ENCODE measurements at regions not wholly inside any gene's neighbourhood (a gene's known extent, or its start where the extent isn't known, plus 50 kb on each side); places are given as distances from the start of the nearest gene placed in this dataset.

DNA sequence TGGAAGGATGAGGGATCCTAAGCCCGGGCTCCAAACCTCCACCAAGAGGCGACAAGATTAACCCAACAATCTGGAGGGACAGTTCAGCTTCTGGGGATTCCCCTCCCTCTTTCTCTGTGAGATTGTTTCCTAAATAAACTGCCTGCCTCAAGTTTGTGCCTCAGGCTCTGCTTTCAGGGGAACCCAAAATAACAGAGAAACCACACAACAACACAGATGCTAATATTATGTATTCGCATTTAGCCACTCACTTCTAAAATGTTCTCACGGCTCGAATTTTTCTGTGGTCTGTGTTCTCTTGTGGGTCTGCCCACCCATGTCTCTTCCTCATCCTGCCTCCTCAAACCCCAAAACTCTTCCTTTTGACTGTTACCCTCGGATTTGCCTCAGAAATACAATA lies 1381.1 kb upstream of the SLC10A2 start:
- intact Hi-C loops (cut with DNase I), result no loop called here
- Histone ChIP-seq H3K27ac (no peak overlapping the region), H3K27me3 (no peaks in the 10 kb centered on the region), H3K4me3 (no peak overlapping the region), H3K36me3 (replicated peaks in 1 of 2) (no peaks in the 10 kb centered on the region), H3K4me1 (replicated peaks in 1 of 2) (no peaks in the 10 kb centered on the region), H3K9me3 (replicated peaks in 1 of 3) (no peaks in the 10 kb centered on the region)
- 72 to 78% (median 74%) methylated on average over 6 of the region's 6 CpGs for WGBS, 4 donors
- TF ChIP-seq POLR2A (IDR thresholded peaks at IDR 0.05), result no peak
- TF ChIP-seq, protein P1, sequence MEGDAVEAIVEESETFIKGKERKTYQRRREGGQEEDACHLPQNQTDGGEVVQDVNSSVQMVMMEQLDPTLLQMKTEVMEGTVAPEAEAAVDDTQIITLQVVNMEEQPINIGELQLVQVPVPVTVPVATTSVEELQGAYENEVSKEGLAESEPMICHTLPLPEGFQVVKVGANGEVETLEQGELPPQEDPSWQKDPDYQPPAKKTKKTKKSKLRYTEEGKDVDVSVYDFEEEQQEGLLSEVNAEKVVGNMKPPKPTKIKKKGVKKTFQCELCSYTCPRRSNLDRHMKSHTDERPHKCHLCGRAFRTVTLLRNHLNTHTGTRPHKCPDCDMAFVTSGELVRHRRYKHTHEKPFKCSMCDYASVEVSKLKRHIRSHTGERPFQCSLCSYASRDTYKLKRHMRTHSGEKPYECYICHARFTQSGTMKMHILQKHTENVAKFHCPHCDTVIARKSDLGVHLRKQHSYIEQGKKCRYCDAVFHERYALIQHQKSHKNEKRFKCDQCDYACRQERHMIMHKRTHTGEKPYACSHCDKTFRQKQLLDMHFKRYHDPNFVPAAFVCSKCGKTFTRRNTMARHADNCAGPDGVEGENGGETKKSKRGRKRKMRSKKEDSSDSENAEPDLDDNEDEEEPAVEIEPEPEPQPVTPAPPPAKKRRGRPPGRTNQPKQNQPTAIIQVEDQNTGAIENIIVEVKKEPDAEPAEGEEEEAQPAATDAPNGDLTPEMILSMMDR (IDR thresholded peaks at IDR 0.05), result no peak
- DNase-seq, result no peak

DNA sequence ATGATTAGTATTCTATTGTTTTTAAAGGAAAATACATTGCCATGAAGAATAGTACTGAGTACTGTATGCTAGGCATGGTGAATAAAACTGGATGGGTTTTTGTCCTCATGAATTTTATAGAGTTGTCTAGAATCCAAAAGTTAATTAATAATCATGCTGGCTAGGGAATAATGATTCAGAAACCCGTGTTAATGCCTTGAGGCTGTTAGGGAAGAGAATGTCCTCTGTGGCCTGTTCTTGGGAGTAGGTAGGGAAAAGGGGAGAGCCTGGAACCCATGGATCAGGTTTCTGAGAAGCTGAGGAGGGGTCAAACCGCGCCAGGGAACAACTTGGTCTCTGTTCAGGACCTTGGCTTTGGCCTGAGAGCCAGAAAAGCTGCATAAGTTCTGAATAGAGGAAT lies 1376.3 kb upstream of the SLC10A2 start:
- H3K4me1 ChIP-seq (replicated peaks in 1 of 2), result no peaks in the 10 kb centered on the region
- no peak overlapping the region for H3K27ac ChIP-seq
- WGBS, 4 donors, result 69 to 81% (median 71%) methylated on average over 3 of the region's 3 CpGs
- H3K9me3 ChIP-seq (replicated peaks in 1 of 3), result no peaks in the 10 kb centered on the region
- TF ChIP-seq POLR2A (IDR thresholded peaks at IDR 0.05), result no peak
- TF ChIP-seq, protein P1 (IDR thresholded peaks at IDR 0.05), result no peak
- no peak for DNase-seq
- H3K4me3 ChIP-seq, result no peak overlapping the region
- intact Hi-C loops (cut with DNase I), result no loop called here
- H3K36me3 ChIP-seq (replicated peaks in 1 of 2), result no peaks in the 10 kb centered on the region
- H3K27me3 ChIP-seq, result no peaks in the 10 kb centered on the region

DNA sequence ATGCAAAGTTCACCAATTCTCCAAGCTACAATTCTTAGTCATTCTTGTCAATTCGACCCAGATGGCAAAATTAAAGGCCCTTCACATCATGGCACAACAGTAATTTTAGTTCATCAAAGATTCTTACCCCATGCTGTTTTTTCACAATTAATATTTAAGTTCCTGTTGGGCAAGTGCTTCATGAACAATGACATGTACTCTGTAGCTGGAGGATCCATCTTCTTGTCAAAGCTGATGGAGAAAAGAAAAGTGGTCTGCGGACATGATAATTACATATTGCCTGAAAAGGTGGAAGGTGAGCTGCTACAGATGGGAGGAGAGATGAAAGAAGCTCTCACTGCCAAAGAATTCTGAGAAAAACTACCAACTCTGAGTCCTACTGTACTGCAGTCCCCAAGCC lies 1370.3 kb upstream of the SLC10A2 start:
- no peak for DNase-seq
- no peaks in the 10 kb centered on the region for H3K36me3 ChIP-seq (replicated peaks in 1 of 2)
- H3K4me1 ChIP-seq (replicated peaks in 1 of 2), result no peaks in the 10 kb centered on the region
- 47 to 63% (median 57%) methylated on average over 2 of the region's 2 CpGs for WGBS, 4 donors
- no peaks in the 10 kb centered on the region for H3K9me3 ChIP-seq (replicated peaks in 1 of 3)
- H3K4me3 ChIP-seq, result no peak overlapping the region
- TF ChIP-seq POLR2A (IDR thresholded peaks at IDR 0.05), result no peak
- TF ChIP-seq, protein P1 (IDR thresholded peaks at IDR 0.05), result no peak
- no peaks in the 10 kb centered on the region for H3K27me3 ChIP-seq
- no peak overlapping the region for H3K27ac ChIP-seq
- intact Hi-C loops (cut with DNase I), result no loop called here

DNA sequence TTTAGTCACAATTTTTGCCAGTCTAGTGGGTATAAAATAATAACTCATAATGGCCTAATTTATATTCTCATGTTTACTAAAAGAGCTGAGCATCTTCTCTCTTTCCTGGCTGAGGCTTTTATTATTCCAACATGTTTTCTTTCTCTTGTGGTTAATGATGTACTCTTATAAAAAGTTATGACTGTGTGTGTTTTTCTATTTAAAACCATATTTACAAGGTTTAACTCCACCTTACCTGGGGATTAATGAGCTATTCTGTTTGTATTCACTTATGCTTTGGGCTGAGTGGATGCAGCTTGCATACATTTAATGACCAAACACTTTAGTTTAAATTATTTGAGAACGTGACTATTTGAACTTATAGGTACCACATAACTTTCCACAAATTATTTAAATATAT lies 1365.7 kb upstream of the SLC10A2 start:
- intact Hi-C loops (cut with DNase I), result no loop called here
- no peaks in the 10 kb centered on the region for H3K4me1 ChIP-seq (replicated peaks in 1 of 2)
- no peak overlapping the region for H3K27ac ChIP-seq
- H3K27me3 ChIP-seq, result no peaks in the 10 kb centered on the region
- DNase-seq, result no peak
- H3K4me3 ChIP-seq, result no peak overlapping the region
- WGBS, 4 donors, result 75 to 84% (median 79%) methylated on average over 1 of the region's 1 CpG
- TF ChIP-seq POLR2A (IDR thresholded peaks at IDR 0.05), result no peak
- TF ChIP-seq, protein P1 (IDR thresholded peaks at IDR 0.05), result no peak
- H3K36me3 ChIP-seq (replicated peaks in 1 of 2), result no peaks in the 10 kb centered on the region
- no peaks in the 10 kb centered on the region for H3K9me3 ChIP-seq (replicated peaks in 1 of 3)
